ENCODE measurements at regions not wholly inside any gene's neighbourhood (a gene's known extent, or its start where the extent isn't known, plus 50 kb on each side); places are given as distances from the start of the nearest gene placed in this dataset.

DNA sequence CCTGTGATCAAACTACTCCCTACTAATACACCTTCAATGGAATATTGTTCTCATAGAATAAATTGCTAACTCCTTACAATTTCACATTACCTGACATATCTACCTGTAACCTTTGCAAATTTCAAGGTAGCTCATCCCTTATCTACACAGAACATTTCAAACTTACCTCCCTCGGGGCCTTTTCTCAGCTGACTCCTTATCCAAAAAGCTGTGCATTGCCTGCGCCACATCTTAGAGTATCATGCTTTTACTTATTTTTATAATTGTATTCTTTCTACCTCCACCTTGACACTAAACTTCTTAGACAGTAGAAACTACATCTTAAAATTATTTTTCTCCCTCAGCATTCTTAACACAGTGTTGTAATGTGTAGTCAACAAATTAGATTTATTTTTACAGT lies 198.5 kb downstream of the FBXO8 start:
- TF ChIP-seq CTCF (conservative IDR thresholded peaks at IDR 0.05), result no peak
- H3K9me3 Mint-ChIP-seq, result no peaks in the 10 kb centered on the region
- no peak overlapping the region for H3K4ac ChIP-seq (ENCODE audit: low read depth, low read length)
- no peak overlapping the region for H2BK5ac ChIP-seq (ENCODE audit: insufficient read length, low read length)
- no peak overlapping the region for H3K14ac ChIP-seq (ENCODE audit: insufficient read depth, low read length)
- no peak overlapping the region for H3K23ac ChIP-seq (ENCODE audit: insufficient read length, low read depth, low read length)
- H3K56ac ChIP-seq (ENCODE audit: insufficient read length, low read depth, low read length), result no peak overlapping the region
- H3T11ph ChIP-seq (ENCODE audit: low read length), result no peak overlapping the region
- no peaks in the 10 kb centered on the region for H3K4me1 Mint-ChIP-seq
- H2BK15ac ChIP-seq (ENCODE audit: low read depth, low read length), result no peak overlapping the region
- H3K23me2 ChIP-seq (ENCODE audit: insufficient read length, low read depth, low read length, poor library complexity, severe bottlenecking), result no peaks in the 10 kb centered on the region
- no peak for DNase-seq
- no peaks in the 10 kb centered on the region for H3K4me1 ChIP-seq (ENCODE audit: insufficient read depth, low read length)
- no peaks in the 10 kb centered on the region; the same call in 1 of the 2 replicates for H3K27me3 Mint-ChIP-seq (ENCODE audit: low read depth)
- no peak overlapping the region for H3K27ac Mint-ChIP-seq
- no peak overlapping the region for H3K27ac ChIP-seq (ENCODE audit: insufficient read length, low read depth, low read length)
- H3K36me3 Mint-ChIP-seq (ENCODE audit: insufficient read depth in 1 of 3, low read depth in 3 of 3), result no peaks in the 10 kb centered on the region
- H2BK20ac ChIP-seq (ENCODE audit: low read depth, low read length, poor library complexity, severe bottlenecking), result no peak overlapping the region
- H2BK12ac ChIP-seq (ENCODE audit: insufficient read length, low read depth, low read length), result no peak overlapping the region
- no peak overlapping the region for H2AFZ ChIP-seq (ENCODE audit: low read length)
- H3K4me3 Mint-ChIP-seq, result no peak overlapping the region
- H3K4me2 ChIP-seq (ENCODE audit: insufficient read depth, insufficient read length, low read length), result no peak overlapping the region
- no peaks in the 10 kb centered on the region for H4K20me1 ChIP-seq (ENCODE audit: control insufficient read depth, insufficient read depth, insufficient read length)
- H3K79me2 ChIP-seq (ENCODE audit: insufficient read depth, low read length), result no peaks in the 10 kb centered on the region
- no peak overlapping the region for H3K9ac ChIP-seq (ENCODE audit: extremely low read depth, insufficient read length, low read length)
- H3K27me3 ChIP-seq (ENCODE audit: insufficient read depth, low read length), result no peaks in the 10 kb centered on the region
- H3K18ac ChIP-seq (ENCODE audit: insufficient read length, low read depth, low read length), result no peak overlapping the region
- no CpG with 5 or more reads among the region's 2 CpGs for WGBS (ENCODE audit: extremely low coverage, insufficient read length, low lambda C conversion rate)
- no peak overlapping the region for H4K91ac ChIP-seq (ENCODE audit: insufficient read length, low read depth, low read length)
- no peak overlapping the region for H4K5ac ChIP-seq (ENCODE audit: insufficient read length, low read depth, low read length)
- H3K79me1 ChIP-seq (ENCODE audit: insufficient read depth, low read depth, low read length, poor library complexity, severe bottlenecking), result no peaks in the 10 kb centered on the region
- no peak overlapping the region for H4K8ac ChIP-seq (replicated peaks; ENCODE audit: insufficient read length, low read depth, low read length)
- no peak overlapping the region for H2AK5ac ChIP-seq (ENCODE audit: insufficient read length, low read length)
- no peak overlapping the region for H2BK120ac ChIP-seq (ENCODE audit: low read depth, low read length, poor library complexity, severe bottlenecking)
- no peaks in the 10 kb centered on the region for H3K9me3 ChIP-seq (ENCODE audit: control insufficient read depth, low read depth, low read length)
